ENCODE measurements at regions not wholly inside any gene's neighbourhood (a gene's known extent, or its start where the extent isn't known, plus 50 kb on each side); places are given as distances from the start of the nearest gene placed in this dataset.

DNA sequence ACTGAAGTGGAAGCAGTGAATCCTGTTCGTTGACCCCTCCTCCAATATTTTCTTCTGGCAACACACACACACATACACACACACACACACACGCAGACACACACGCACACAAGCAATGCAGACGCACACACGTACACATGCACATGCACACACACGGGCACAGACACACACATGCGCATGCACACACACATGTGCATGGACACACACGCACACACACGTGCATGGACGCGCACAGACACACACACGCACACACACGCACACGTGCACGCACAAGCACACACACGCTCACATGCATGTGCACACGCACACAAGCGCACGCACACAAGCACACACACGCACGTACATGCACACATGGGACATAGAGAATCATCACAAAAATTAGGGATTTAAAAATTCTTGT, 488.2 kb upstream of the TPK1 start:
- H2AFZ ChIP-seq (ENCODE audit: low read depth, low read length) = no peak overlapping the region
- no peaks in the 10 kb centered on the region for H3K27me3 ChIP-seq (ENCODE audit: low read depth, low read length)
- TF ChIP-seq, protein P1, sequence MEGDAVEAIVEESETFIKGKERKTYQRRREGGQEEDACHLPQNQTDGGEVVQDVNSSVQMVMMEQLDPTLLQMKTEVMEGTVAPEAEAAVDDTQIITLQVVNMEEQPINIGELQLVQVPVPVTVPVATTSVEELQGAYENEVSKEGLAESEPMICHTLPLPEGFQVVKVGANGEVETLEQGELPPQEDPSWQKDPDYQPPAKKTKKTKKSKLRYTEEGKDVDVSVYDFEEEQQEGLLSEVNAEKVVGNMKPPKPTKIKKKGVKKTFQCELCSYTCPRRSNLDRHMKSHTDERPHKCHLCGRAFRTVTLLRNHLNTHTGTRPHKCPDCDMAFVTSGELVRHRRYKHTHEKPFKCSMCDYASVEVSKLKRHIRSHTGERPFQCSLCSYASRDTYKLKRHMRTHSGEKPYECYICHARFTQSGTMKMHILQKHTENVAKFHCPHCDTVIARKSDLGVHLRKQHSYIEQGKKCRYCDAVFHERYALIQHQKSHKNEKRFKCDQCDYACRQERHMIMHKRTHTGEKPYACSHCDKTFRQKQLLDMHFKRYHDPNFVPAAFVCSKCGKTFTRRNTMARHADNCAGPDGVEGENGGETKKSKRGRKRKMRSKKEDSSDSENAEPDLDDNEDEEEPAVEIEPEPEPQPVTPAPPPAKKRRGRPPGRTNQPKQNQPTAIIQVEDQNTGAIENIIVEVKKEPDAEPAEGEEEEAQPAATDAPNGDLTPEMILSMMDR (IDR thresholded peaks at IDR 0.05; ENCODE audit: low read depth, low read length) = no peak
- TF ChIP-seq EZH2phosphoT487 (IDR thresholded peaks at IDR 0.05; ENCODE audit: low read depth) = no peak
- H3K9me3 ChIP-seq (ENCODE audit: insufficient read depth, low read length) = no peaks in the 10 kb centered on the region
- H3K4me2 ChIP-seq (ENCODE audit: low read length) = no peak overlapping the region
- H3K9ac ChIP-seq (ENCODE audit: low read length) = no peak overlapping the region
- peaks cover 7% of the 10 kb centered on the region; the same call in 1 of the 2 replicates for H3K4me1 ChIP-seq (ENCODE audit: low read length)
- H4K20me1 ChIP-seq (ENCODE audit: insufficient read depth, low read length) = no peaks in the 10 kb centered on the region
- no peak overlapping the region for H3K4me3 ChIP-seq (ENCODE audit: low read length)
- no peak overlapping the region for H3K27ac ChIP-seq (ENCODE audit: low read length)
- H3K79me2 ChIP-seq (ENCODE audit: low read length) = no peaks in the 10 kb centered on the region
- H3K36me3 ChIP-seq (replicated peaks; ENCODE audit: low read depth, low read length) = no peaks in the 10 kb centered on the region

- H3K27me3 ChIP-seq (ENCODE audit: low read depth, low read length) = no peaks in the 10 kb centered on the region
- no peaks in the 10 kb centered on the region for H4K20me1 ChIP-seq (ENCODE audit: insufficient read depth, low read length)
- H3K4me1 ChIP-seq (ENCODE audit: low read length) = no peaks in the 10 kb centered on the region
- H3K36me3 ChIP-seq (replicated peaks; ENCODE audit: low read depth, low read length) = no peaks in the 10 kb centered on the region
- no peak overlapping the region for H3K9ac ChIP-seq (ENCODE audit: low read length)
- no peak overlapping the region for H3K4me2 ChIP-seq (ENCODE audit: low read length)
- H3K79me2 ChIP-seq (ENCODE audit: low read length) = no peaks in the 10 kb centered on the region
- TF ChIP-seq EZH2phosphoT487 (IDR thresholded peaks at IDR 0.05; ENCODE audit: low read depth) = no peak
- TF ChIP-seq, protein P1 (IDR thresholded peaks at IDR 0.05; ENCODE audit: low read depth, low read length) = no peak
- H3K9me3 ChIP-seq (ENCODE audit: insufficient read depth, low read length) = no peaks in the 10 kb centered on the region
- H2AFZ ChIP-seq (ENCODE audit: low read depth, low read length) = no peak overlapping the region
- H3K27ac ChIP-seq (ENCODE audit: low read length) = no peak overlapping the region
- H3K4me3 ChIP-seq (ENCODE audit: low read length) = no peak overlapping the region
Measured at GRCh38 chr7:145313551-145313950, 477.7 kb upstream of the TPK1 start.

DNA sequence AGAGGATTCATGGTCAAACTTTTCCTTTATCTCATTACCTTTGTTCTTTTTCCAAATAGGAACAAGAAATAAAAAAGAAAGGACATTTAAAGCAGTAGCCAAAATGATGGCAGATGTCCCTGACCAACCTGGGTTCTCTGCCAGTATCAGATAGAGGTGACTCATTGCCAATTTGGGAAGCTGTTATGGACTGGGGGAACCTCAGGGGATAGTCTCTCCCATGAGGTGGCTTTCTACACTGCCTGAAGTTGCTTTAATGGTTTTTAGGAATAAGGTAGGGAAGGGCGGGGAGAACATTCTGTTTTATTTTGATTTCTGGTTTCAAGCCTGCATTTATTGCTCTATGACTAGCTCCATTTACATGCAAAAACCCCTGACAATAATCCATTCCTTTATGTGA, 457.9 kb upstream of the TPK1 start:
- Histone ChIP-seq H3K4me1 (ENCODE audit: low read length) (no peaks in the 10 kb centered on the region), H3K9me3 (ENCODE audit: insufficient read depth, low read length) (no peaks in the 10 kb centered on the region), H3K79me2 (ENCODE audit: low read length) (no peaks in the 10 kb centered on the region), H3K27ac (ENCODE audit: low read length) (no peak overlapping the region), H3K4me2 (ENCODE audit: low read length) (no peak overlapping the region), H3K27me3 (ENCODE audit: low read depth, low read length) (no peaks in the 10 kb centered on the region), H4K20me1 (ENCODE audit: insufficient read depth, low read length) (no peaks in the 10 kb centered on the region), H3K4me3 (ENCODE audit: low read length) (no peak overlapping the region), H3K36me3 (replicated peaks; ENCODE audit: low read depth, low read length) (no peaks in the 10 kb centered on the region), H2AFZ (ENCODE audit: low read depth, low read length) (no peak overlapping the region), H3K9ac (ENCODE audit: low read length) (no peak overlapping the region)
- TF ChIP-seq EZH2phosphoT487 (IDR thresholded peaks at IDR 0.05; ENCODE audit: low read depth) = no peak
- TF ChIP-seq, protein P1 (IDR thresholded peaks at IDR 0.05; ENCODE audit: low read depth, low read length) = no peak

- Histone ChIP-seq H3K79me2 (ENCODE audit: low read length) (no peaks in the 10 kb centered on the region), H3K27ac (ENCODE audit: low read length) (no peak overlapping the region), H3K9me3 (ENCODE audit: insufficient read depth, low read length) (no peaks in the 10 kb centered on the region), H3K4me3 (ENCODE audit: low read length) (no peak overlapping the region), H3K4me2 (ENCODE audit: low read length) (no peak overlapping the region), H4K20me1 (ENCODE audit: insufficient read depth, low read length) (no peaks in the 10 kb centered on the region), H3K27me3 (ENCODE audit: low read depth, low read length) (no peaks in the 10 kb centered on the region), H3K9ac (ENCODE audit: low read length) (no peak overlapping the region), H2AFZ (ENCODE audit: low read depth, low read length) (no peak overlapping the region), H3K4me1 (ENCODE audit: low read length) (no peaks in the 10 kb centered on the region), H3K36me3 (replicated peaks; ENCODE audit: low read depth, low read length) (no peaks in the 10 kb centered on the region)
- no peak for TF ChIP-seq EZH2phosphoT487 (IDR thresholded peaks at IDR 0.05; ENCODE audit: low read depth)
- TF ChIP-seq, protein P1 (IDR thresholded peaks at IDR 0.05; ENCODE audit: low read depth, low read length) = no peak
Measured at GRCh38 chr7:145293228-145293701, 457.4 kb upstream of the TPK1 start.
